H9 (cell line): ENCODE measurements at regions not wholly inside any gene's neighbourhood (a gene's known extent, or its start where the extent isn't known, plus 50 kb on each side); places are given as distances from the start of the nearest gene placed in this dataset.

ENCODE experiments used
- DNase-seq: peaks from one replicate; pipeline ENCODE4 v3.0.0-alpha.2; 2017
- H2AFZ ChIP-seq: one replicate; pipeline ENCODE4 v1.6.1; 2013; ENCODE audit warnings: mild to moderate bottlenecking, low read length, control low read depth, moderate library complexity
- H2AK5ac ChIP-seq: 2 replicates; pipeline ENCODE4 v1.6.1; 2013; ENCODE audit warnings: low read length, control low read depth, mixed read lengths; ENCODE audit not compliant: insufficient read length
- H2BK120ac ChIP-seq: one replicate; pipeline ENCODE4 v1.6.1; 2013; ENCODE audit warnings: low read depth, mild to moderate bottlenecking, low read length, control low read depth, inconsistent platforms; ENCODE audit not compliant: poor library complexity, severe bottlenecking
- H2BK12ac ChIP-seq: 2 replicates; pipeline ENCODE4 v1.6.1; 2013; ENCODE audit warnings: low read length, control low read depth, mixed read lengths, low read depth; ENCODE audit not compliant: insufficient read length
- H2BK15ac ChIP-seq: 2 replicates; pipeline ENCODE4 v1.6.1; 2013; ENCODE audit warnings: low read depth, low read length, control low read depth
- H2BK20ac ChIP-seq: one replicate; pipeline ENCODE4 v1.6.1; 2013; ENCODE audit warnings: low read depth, mild to moderate bottlenecking, low read length, control low read depth, inconsistent platforms; ENCODE audit not compliant: poor library complexity, severe bottlenecking
- H2BK5ac ChIP-seq: 2 replicates; pipeline ENCODE4 v1.6.1; 2013; ENCODE audit warnings: low read length, control low read depth, mixed read lengths; ENCODE audit not compliant: insufficient read length
- H3K14ac ChIP-seq: 2 replicates; pipeline ENCODE4 v1.6.1; 2013; ENCODE audit warnings: low read length, control low read depth; ENCODE audit not compliant: insufficient read depth
- H3K18ac ChIP-seq: 2 replicates; pipeline ENCODE4 v1.6.1; 2013; ENCODE audit warnings: low read depth, mild to moderate bottlenecking, mixed read lengths, low read length, control low read depth; ENCODE audit not compliant: insufficient read length
- H3K23ac ChIP-seq: 2 replicates; pipeline ENCODE4 v1.6.1; 2013; ENCODE audit warnings: low read length, control low read depth, mixed read lengths, low read depth; ENCODE audit not compliant: insufficient read length
- H3K23me2 ChIP-seq: 2 replicates; pipeline ENCODE4 v1.6.1; 2013; ENCODE audit warnings: low read depth, mild to moderate bottlenecking, mixed read lengths, low read length, control low read depth; ENCODE audit not compliant: insufficient read length, poor library complexity, severe bottlenecking
- H3K27ac ChIP-seq: 2 replicates; pipeline ENCODE4 v1.5.1; 2013; ENCODE audit warnings: low read length, control low read depth, mixed read lengths, low read depth; ENCODE audit not compliant: insufficient read length
- H3K27me3 ChIP-seq: 2 replicates; pipeline ENCODE4 v1.6.1; 2013; ENCODE audit warnings: low read length, control low read depth, inconsistent platforms; ENCODE audit not compliant: insufficient read depth
- H3K4ac ChIP-seq: 2 replicates; pipeline ENCODE4 v1.6.1; 2013; ENCODE audit warnings: low read depth, mild to moderate bottlenecking, control low read depth, inconsistent platforms, low read length, moderate library complexity
- H3K4me1 ChIP-seq: 2 replicates; pipeline ENCODE4 v1.6.1; 2013; ENCODE audit warnings: low read length, control low read depth, inconsistent platforms; ENCODE audit not compliant: insufficient read depth
- H3K4me2 ChIP-seq: 2 replicates; pipeline ENCODE4 v1.6.1; 2013; ENCODE audit warnings: low read length, control low read depth, mixed read lengths; ENCODE audit not compliant: insufficient read length, insufficient read depth
- H3K56ac ChIP-seq: 2 replicates; pipeline ENCODE4 v1.6.1; 2013; ENCODE audit warnings: low read depth, mild to moderate bottlenecking, mixed read lengths, low read length, control low read depth; ENCODE audit not compliant: insufficient read length
- H3K79me1 ChIP-seq: 2 replicates; pipeline ENCODE4 v1.6.1; 2013; ENCODE audit warnings: low read depth, mild to moderate bottlenecking, moderate library complexity, low read length, control low read depth, inconsistent platforms; ENCODE audit not compliant: insufficient read depth, poor library complexity, severe bottlenecking
- H3K79me2 ChIP-seq: 2 replicates; pipeline ENCODE4 v1.6.1; 2013; ENCODE audit warnings: low read length, control low read depth, inconsistent platforms; ENCODE audit not compliant: insufficient read depth
- H3K9ac ChIP-seq: 2 replicates; pipeline ENCODE4 v1.6.1; 2013; ENCODE audit warnings: low read length, control low read depth, mixed read lengths; ENCODE audit not compliant: insufficient read length; ENCODE audit errors: extremely low read depth
- H3K9me3 ChIP-seq: one replicate; pipeline ENCODE4 v1.6.1; 2013; ENCODE audit warnings: low read depth, low read length, inconsistent platforms; ENCODE audit not compliant: control insufficient read depth
- H3T11ph ChIP-seq: one replicate; pipeline ENCODE4 v1.6.1; 2013; ENCODE audit warnings: mild to moderate bottlenecking, low read length, control low read depth, inconsistent platforms
- H4K20me1 ChIP-seq: one replicate; pipeline ENCODE4 v1.6.1; 2013; ENCODE audit not compliant: control insufficient read depth, insufficient read length, insufficient read depth
- H4K5ac ChIP-seq: 2 replicates; pipeline ENCODE4 v1.6.1; 2013; ENCODE audit warnings: low read depth, mild to moderate bottlenecking, mixed read lengths, low read length, control low read depth; ENCODE audit not compliant: insufficient read length
- H4K8ac ChIP-seq: replicated peaks from 2 replicates; pipeline ENCODE4 v1.6.1; 2013; ENCODE audit warnings: low read length, control low read depth, mixed read lengths, low read depth; ENCODE audit not compliant: insufficient read length
- H4K91ac ChIP-seq: 2 replicates; pipeline ENCODE4 v1.6.1; 2013; ENCODE audit warnings: low read depth, mild to moderate bottlenecking, moderate library complexity, mixed read lengths, low read length, control low read depth; ENCODE audit not compliant: insufficient read length
- H3K27ac Mint-ChIP-seq, 3 experiments: 2 replicates in 2 of 3; 3 replicates in 1 of 3; pipeline ENCODE4 v1.8.0; 2020 to 2021; ENCODE audit warnings: mixed read lengths in 3 of 3, mild to moderate bottlenecking in 1 of 3, moderate library complexity in 1 of 3
- H3K27me3 Mint-ChIP-seq: 2 replicates; pipeline ENCODE4 v1.8.0; 2021; ENCODE audit warnings: low read depth, mild to moderate bottlenecking, moderate library complexity, mixed read lengths
- H3K36me3 Mint-ChIP-seq, 3 experiments: 2 replicates in 2 of 3; 3 replicates in 1 of 3; pipeline ENCODE4 v1.8.0; 2020 to 2021; ENCODE audit warnings: low read depth in 3 of 3, mixed read lengths in 3 of 3; ENCODE audit not compliant: insufficient read depth in 1 of 3
- H3K4me1 Mint-ChIP-seq, 2 experiments: 2 replicates each; pipeline ENCODE4 v1.8.0; 2020; ENCODE audit warnings: mixed read lengths in 2 of 2
- H3K4me3 Mint-ChIP-seq, 2 experiments: 2 replicates in 1 of 2; 3 replicates in 1 of 2; pipeline ENCODE4 v1.8.0; 2020 to 2021; ENCODE audit warnings: mild to moderate bottlenecking in 2 of 2, mixed read lengths in 2 of 2, moderate library complexity in 1 of 2
- H3K9me3 Mint-ChIP-seq, 2 experiments: 2 replicates in 1 of 2; 3 replicates in 1 of 2; pipeline ENCODE4 v1.8.0; 2020; ENCODE audit warnings: mild to moderate bottlenecking in 2 of 2, mixed read lengths in 2 of 2, moderate library complexity in 1 of 2
- WGBS: extraction: QIAGEN DNeasy Blood & Tissue Kit; methylation state at CpG from one replicate; pipeline ENCODE4 v1.1.7; 2013; ENCODE audit warnings: missing lambda C conversion rate, low lambda C conversion rate, mixed read lengths; ENCODE audit not compliant: insufficient read length; ENCODE audit errors: extremely low coverage; 5-methylcytosine and 5-hydroxymethylcytosine counted together
- TF ChIP-seq, protein P1 (sequence below): fragments of 200-600 bp; sonication (generic); conservative IDR thresholded peaks from 3 replicates; pipeline ENCODE4 v1.8.0; 2021; ENCODE audit warnings: antibody characterized with exemption, mild to moderate bottlenecking

GRCh38 chr5:136714286-136714685, 348.9 kb upstream of the TRPC7 start:
- TF ChIP-seq, protein P1, sequence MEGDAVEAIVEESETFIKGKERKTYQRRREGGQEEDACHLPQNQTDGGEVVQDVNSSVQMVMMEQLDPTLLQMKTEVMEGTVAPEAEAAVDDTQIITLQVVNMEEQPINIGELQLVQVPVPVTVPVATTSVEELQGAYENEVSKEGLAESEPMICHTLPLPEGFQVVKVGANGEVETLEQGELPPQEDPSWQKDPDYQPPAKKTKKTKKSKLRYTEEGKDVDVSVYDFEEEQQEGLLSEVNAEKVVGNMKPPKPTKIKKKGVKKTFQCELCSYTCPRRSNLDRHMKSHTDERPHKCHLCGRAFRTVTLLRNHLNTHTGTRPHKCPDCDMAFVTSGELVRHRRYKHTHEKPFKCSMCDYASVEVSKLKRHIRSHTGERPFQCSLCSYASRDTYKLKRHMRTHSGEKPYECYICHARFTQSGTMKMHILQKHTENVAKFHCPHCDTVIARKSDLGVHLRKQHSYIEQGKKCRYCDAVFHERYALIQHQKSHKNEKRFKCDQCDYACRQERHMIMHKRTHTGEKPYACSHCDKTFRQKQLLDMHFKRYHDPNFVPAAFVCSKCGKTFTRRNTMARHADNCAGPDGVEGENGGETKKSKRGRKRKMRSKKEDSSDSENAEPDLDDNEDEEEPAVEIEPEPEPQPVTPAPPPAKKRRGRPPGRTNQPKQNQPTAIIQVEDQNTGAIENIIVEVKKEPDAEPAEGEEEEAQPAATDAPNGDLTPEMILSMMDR = no peak

More at GRCh38 chr5:136714286-136714685, 348.9 kb upstream of the TRPC7 start:
- Histone ChIP-seq H3K9me3 (no peaks in the 10 kb centered on the region), H3K79me2 (no peaks in the 10 kb centered on the region), H3K27ac (no peak overlapping the region), H2BK5ac (no peak overlapping the region), H4K91ac (no peak overlapping the region), H4K5ac (no peak overlapping the region), H3K9ac (no peak overlapping the region), H2BK120ac (no peak overlapping the region), H2AK5ac (no peak overlapping the region), H3K18ac (no peak overlapping the region), H3K4me2 (no peak overlapping the region), H3K23ac (no peak overlapping the region), H4K8ac (no peak overlapping the region), H3K56ac (no peak overlapping the region), H3K23me2 (no peaks in the 10 kb centered on the region), H2BK12ac (no peak overlapping the region), H3K79me1 (no peaks in the 10 kb centered on the region), H4K20me1 (peaks cover 2% of the 10 kb centered on the region), H2AFZ (no peak overlapping the region), H3T11ph (no peak overlapping the region), H3K14ac (no peak overlapping the region), H3K4me1 (no peaks in the 10 kb centered on the region; the same call in 1 of the 2 replicates), H2BK20ac (no peak overlapping the region), H3K4ac (no peak overlapping the region), H2BK15ac (no peak overlapping the region), H3K27me3 (no peaks in the 10 kb centered on the region)
- WGBS = no CpG with 5 or more reads among the region's 1 CpG
- Mint-ChIP-seq H3K27me3 (peaks cover 3% of the 10 kb centered on the region), H3K9me3 (peaks cover 0 to 4% of the 10 kb centered on the region in 2 experiments; a peak in 4 of 5 replicates), H3K4me1 (peaks cover 8 to 9% of the 10 kb centered on the region in 2 experiments), H3K4me3 (no peak overlapping the region), H3K27ac (no peak overlapping the region), H3K36me3 (peaks cover 0 to 5% (median 0%) of the 10 kb centered on the region in 3 experiments; a peak in 1 of 7 replicates)
- no peak for DNase-seq
